Endothelial cell of umbilical vein (primary cell): ENCODE measurements at regions not wholly inside any gene's neighbourhood (a gene's known extent, or its start where the extent isn't known, plus 50 kb on each side); places are given as distances from the start of the nearest gene placed in this dataset.

ENCODE experiments used
- EZH2 ChIP-seq: IDR thresholded peaks from 2 replicates; pipeline ENCODE4 v1.6.1; 2012; ENCODE audit warnings: borderline replicate concordance, low read depth, mild to moderate bottlenecking, moderate library complexity, low read length, inconsistent platforms; ENCODE audit not compliant: severe bottlenecking
- JUN ChIP-seq: IDR thresholded peaks from 2 replicates; pipeline ENCODE4 v1.6.1; 2011; ENCODE audit warnings: borderline replicate concordance, low read depth; ENCODE audit not compliant: insufficient read length, insufficient read depth
- MAX ChIP-seq: IDR thresholded peaks from 2 replicates; pipeline ENCODE4 v1.6.1; 2011; ENCODE audit not compliant: insufficient read depth, insufficient read length
- MYC ChIP-seq: IDR thresholded peaks from one replicate; pipeline ENCODE4 v1.6.1; 2011; ENCODE audit warnings: mild to moderate bottlenecking, low read depth, low read length
- POLR2A ChIP-seq: IDR thresholded peaks from 2 replicates; pipeline ENCODE4 v1.6.1; 2012; ENCODE audit warnings: low read depth, mild to moderate bottlenecking, control low read depth, low read length
- POLR2AphosphoS5 ChIP-seq: IDR thresholded peaks from 2 replicates; pipeline ENCODE4 v1.6.1; 2012; ENCODE audit warnings: low read depth, mild to moderate bottlenecking, control low read depth, low read length, moderate library complexity; ENCODE audit not compliant: insufficient read depth
- TF ChIP-seq, protein P1 (sequence below), 2 donors: IDR thresholded peaks; 1 replicate in 1 of 2; 2 replicates in 1 of 2; pipeline ENCODE4 v1.5.1; 2011; ENCODE audit warnings: low read length in 2 of 2, mild to moderate bottlenecking in 2 of 2, moderate library complexity in 2 of 2, control low read depth in 1 of 2, inconsistent platforms in 1 of 2, low read depth in 1 of 2; ENCODE audit not compliant: insufficient read depth in 1 of 2; ENCODE audit errors: extremely low read depth in 1 of 2

- TF ChIP-seq, protein P1, sequence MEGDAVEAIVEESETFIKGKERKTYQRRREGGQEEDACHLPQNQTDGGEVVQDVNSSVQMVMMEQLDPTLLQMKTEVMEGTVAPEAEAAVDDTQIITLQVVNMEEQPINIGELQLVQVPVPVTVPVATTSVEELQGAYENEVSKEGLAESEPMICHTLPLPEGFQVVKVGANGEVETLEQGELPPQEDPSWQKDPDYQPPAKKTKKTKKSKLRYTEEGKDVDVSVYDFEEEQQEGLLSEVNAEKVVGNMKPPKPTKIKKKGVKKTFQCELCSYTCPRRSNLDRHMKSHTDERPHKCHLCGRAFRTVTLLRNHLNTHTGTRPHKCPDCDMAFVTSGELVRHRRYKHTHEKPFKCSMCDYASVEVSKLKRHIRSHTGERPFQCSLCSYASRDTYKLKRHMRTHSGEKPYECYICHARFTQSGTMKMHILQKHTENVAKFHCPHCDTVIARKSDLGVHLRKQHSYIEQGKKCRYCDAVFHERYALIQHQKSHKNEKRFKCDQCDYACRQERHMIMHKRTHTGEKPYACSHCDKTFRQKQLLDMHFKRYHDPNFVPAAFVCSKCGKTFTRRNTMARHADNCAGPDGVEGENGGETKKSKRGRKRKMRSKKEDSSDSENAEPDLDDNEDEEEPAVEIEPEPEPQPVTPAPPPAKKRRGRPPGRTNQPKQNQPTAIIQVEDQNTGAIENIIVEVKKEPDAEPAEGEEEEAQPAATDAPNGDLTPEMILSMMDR (IDR thresholded peaks at IDR 0.05; ENCODE audit: extremely low read depth in 1 of 2, insufficient read depth in 1 of 2, low read depth in 1 of 2, low read length in 2 of 2) = no peak
- TF ChIP-seq POLR2A (no peak), POLR2AphosphoS5 (no peak), EZH2 (no peak), JUN (no peak), MAX (no peak), MYC (no peak)
Measured at GRCh38 chr2:53485021-53485728, 282.4 kb upstream of the CHAC2 start.
